Bronchial epithelial cell (primary cell): ENCODE measurements at regions not wholly inside any gene's neighbourhood (a gene's known extent, or its start where the extent isn't known, plus 50 kb on each side); places are given as distances from the start of the nearest gene placed in this dataset.

ENCODE experiments used
- DNase-seq: peaks from one replicate; pipeline ENCODE4 v3.0.0-alpha.2; 2010; ENCODE audit warnings: low read depth
- FAIRE-seq: peaks from 2 replicates; lab custom pipeline; 2011; peaks lifted over from hg19 to GRCh38; lab: Jason Lieb, UNC
- H3K27me3 ChIP-seq: 2 replicates; pipeline ENCODE4 v1.5.1; 2011; ENCODE audit warnings: low read length; ENCODE audit not compliant: control insufficient read depth, insufficient read depth
- H3K36me3 ChIP-seq: 2 replicates; pipeline ENCODE4 v1.5.1; 2011; ENCODE audit warnings: low read length; ENCODE audit not compliant: control insufficient read depth, insufficient read depth
- H3K4me3 ChIP-seq: 2 replicates; pipeline ENCODE4 v1.5.1; 2011; ENCODE audit warnings: mild to moderate bottlenecking, low read depth, low read length, control low read depth
- CTCF ChIP-seq: IDR thresholded peaks from 2 replicates; pipeline ENCODE4 v1.5.1; 2011; ENCODE audit warnings: mild to moderate bottlenecking, moderate library complexity, low read length, control low read depth, inconsistent platforms; ENCODE audit not compliant: insufficient read depth, severe bottlenecking

GRCh38 chr10:83736008-83736407 is 403.3 kb upstream of the GHITM start:
- TF ChIP-seq CTCF, result no peak
- Histone ChIP-seq H3K36me3 (no peaks in the 10 kb centered on the region), H3K4me3 (no peak overlapping the region), H3K27me3 (no peaks in the 10 kb centered on the region)
- DNase-seq, result no peak
- no peak for FAIRE-seq

- Histone ChIP-seq H3K36me3 (no peaks in the 10 kb centered on the region), H3K27me3 (no peaks in the 10 kb centered on the region), H3K4me3 (no peak overlapping the region)
- DNase-seq (no peak), FAIRE-seq (no peak)
- no peak for TF ChIP-seq CTCF
Measured at GRCh38 chr10:83750604-83751003, 388.7 kb upstream of the GHITM start.

GRCh38 chr10:83753490-83753889 is 385.8 kb upstream of the GHITM start:
- no peak for DNase-seq
- TF ChIP-seq CTCF, result no peak
- no peak for FAIRE-seq
- Histone ChIP-seq H3K4me3 (no peak overlapping the region), H3K36me3 (no peaks in the 10 kb centered on the region), H3K27me3 (no peaks in the 10 kb centered on the region)

- Histone ChIP-seq H3K4me3 (no peak overlapping the region), H3K36me3 (no peaks in the 10 kb centered on the region), H3K27me3 (no peaks in the 10 kb centered on the region)
- FAIRE-seq, result no peak
- no peak for DNase-seq
- TF ChIP-seq CTCF, result no peak
Measured at GRCh38 chr10:83754857-83755256, 384.5 kb upstream of the GHITM start.

GRCh38 chr10:83760142-83760541 is 379.2 kb upstream of the GHITM start:
- no peaks in the 10 kb centered on the region for H3K36me3 ChIP-seq
- TF ChIP-seq CTCF, result no peak
- FAIRE-seq, result no peak

GRCh38 chr10:83764666-83765065 is 374.6 kb upstream of the GHITM start:
- DNase-seq, result peak; percentile 37

More at GRCh38 chr10:83760142-83760541, 379.2 kb upstream of the GHITM start:
- Histone ChIP-seq H3K4me3 (no peak overlapping the region), H3K27me3 (no peaks in the 10 kb centered on the region)
- no peak for DNase-seq

More at GRCh38 chr10:83764666-83765065, 374.6 kb upstream of the GHITM start:
- Histone ChIP-seq H3K27me3 (no peaks in the 10 kb centered on the region), H3K4me3 (no peak overlapping the region), H3K36me3 (no peaks in the 10 kb centered on the region)
- FAIRE-seq, result no peak
- no peak for TF ChIP-seq CTCF
